ENCODE measurements at regions not wholly inside any gene's neighbourhood (a gene's known extent, or its start where the extent isn't known, plus 50 kb on each side); places are given as distances from the start of the nearest gene placed in this dataset.

DNA sequence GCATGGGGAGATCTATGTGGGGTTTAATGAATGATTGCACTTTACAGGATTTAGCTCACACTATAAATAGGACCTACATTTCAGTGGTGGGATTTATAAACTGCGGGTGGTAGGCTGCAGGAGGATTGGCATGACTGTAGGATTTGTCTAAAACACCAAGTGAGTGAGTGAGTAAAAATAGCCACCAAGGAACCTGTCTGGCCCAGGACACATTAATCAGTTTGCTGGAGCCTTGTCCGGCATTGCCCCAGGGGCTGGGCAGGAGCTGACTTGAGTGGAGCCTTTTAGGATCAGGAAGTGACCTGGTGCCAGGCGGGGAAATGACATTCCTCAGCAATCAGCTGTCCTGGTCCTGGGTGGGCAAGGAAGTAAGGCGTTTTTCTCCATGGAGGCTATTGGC, 193.9 kb upstream of the ADRA1D start:
- Mint-ChIP-seq H3K36me3 (ENCODE audit: insufficient read depth in 1 of 3, low read depth in 3 of 3) (peaks cover 0 to 8% (median 2%) of the 10 kb centered on the region in 3 experiments; a peak in 2 of 7 replicates), H3K4me3 (no peak overlapping the region), H3K9me3 (peaks cover 3 to 6% of the 10 kb centered on the region in 2 experiments; a peak in 4 of 5 replicates), H3K4me1 (no peaks in the 10 kb centered on the region), H3K27me3 (ENCODE audit: low read depth) (no peaks in the 10 kb centered on the region; the same call in 1 of the 2 replicates), H3K27ac (no peak overlapping the region; a peak in 1 of 7 replicates)
- no CpG with 5 or more reads among the region's 4 CpGs for WGBS (ENCODE audit: extremely low coverage, insufficient read length, low lambda C conversion rate)
- no peaks in the 10 kb centered on the region for H3K27me3 ChIP-seq (ENCODE audit: insufficient read depth, low read length)
- no peak overlapping the region for H3K56ac ChIP-seq (ENCODE audit: insufficient read length, low read depth, low read length)
- H3K4ac ChIP-seq (ENCODE audit: low read depth, low read length), result no peak overlapping the region
- no peak overlapping the region for H3K4me2 ChIP-seq (ENCODE audit: insufficient read depth, insufficient read length, low read length)
- H3K14ac ChIP-seq (ENCODE audit: insufficient read depth, low read length), result no peak overlapping the region
- H3K9ac ChIP-seq (ENCODE audit: extremely low read depth, insufficient read length, low read length), result no peak overlapping the region
- no peak overlapping the region for H4K5ac ChIP-seq (ENCODE audit: insufficient read length, low read depth, low read length)
- no peak overlapping the region for H2BK120ac ChIP-seq (ENCODE audit: low read depth, low read length, poor library complexity, severe bottlenecking)
- no peaks in the 10 kb centered on the region for H3K23me2 ChIP-seq (ENCODE audit: insufficient read length, low read depth, low read length, poor library complexity, severe bottlenecking)
- no peak overlapping the region for H2AK5ac ChIP-seq (ENCODE audit: insufficient read length, low read length)
- no peak overlapping the region for H2BK5ac ChIP-seq (ENCODE audit: insufficient read length, low read length)
- no peaks in the 10 kb centered on the region for H3K79me1 ChIP-seq (ENCODE audit: insufficient read depth, low read depth, low read length, poor library complexity, severe bottlenecking)
- H3K27ac ChIP-seq (ENCODE audit: insufficient read length, low read depth, low read length), result no peak overlapping the region
- 0 out of 2 replicates have a peak, but pooled peaks cover 3% of the 10 kb centered on the region for H3K4me1 ChIP-seq (ENCODE audit: insufficient read depth, low read length)
- no peak overlapping the region for H2AFZ ChIP-seq (ENCODE audit: low read length)
- H3K23ac ChIP-seq (ENCODE audit: insufficient read length, low read depth, low read length), result no peak overlapping the region
- H2BK20ac ChIP-seq (ENCODE audit: low read depth, low read length, poor library complexity, severe bottlenecking), result no peak overlapping the region
- TF ChIP-seq, protein P1, sequence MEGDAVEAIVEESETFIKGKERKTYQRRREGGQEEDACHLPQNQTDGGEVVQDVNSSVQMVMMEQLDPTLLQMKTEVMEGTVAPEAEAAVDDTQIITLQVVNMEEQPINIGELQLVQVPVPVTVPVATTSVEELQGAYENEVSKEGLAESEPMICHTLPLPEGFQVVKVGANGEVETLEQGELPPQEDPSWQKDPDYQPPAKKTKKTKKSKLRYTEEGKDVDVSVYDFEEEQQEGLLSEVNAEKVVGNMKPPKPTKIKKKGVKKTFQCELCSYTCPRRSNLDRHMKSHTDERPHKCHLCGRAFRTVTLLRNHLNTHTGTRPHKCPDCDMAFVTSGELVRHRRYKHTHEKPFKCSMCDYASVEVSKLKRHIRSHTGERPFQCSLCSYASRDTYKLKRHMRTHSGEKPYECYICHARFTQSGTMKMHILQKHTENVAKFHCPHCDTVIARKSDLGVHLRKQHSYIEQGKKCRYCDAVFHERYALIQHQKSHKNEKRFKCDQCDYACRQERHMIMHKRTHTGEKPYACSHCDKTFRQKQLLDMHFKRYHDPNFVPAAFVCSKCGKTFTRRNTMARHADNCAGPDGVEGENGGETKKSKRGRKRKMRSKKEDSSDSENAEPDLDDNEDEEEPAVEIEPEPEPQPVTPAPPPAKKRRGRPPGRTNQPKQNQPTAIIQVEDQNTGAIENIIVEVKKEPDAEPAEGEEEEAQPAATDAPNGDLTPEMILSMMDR (conservative IDR thresholded peaks at IDR 0.05), result no peak
- H4K20me1 ChIP-seq (ENCODE audit: control insufficient read depth, insufficient read depth, insufficient read length), result no peaks in the 10 kb centered on the region
- no peak overlapping the region for H2BK12ac ChIP-seq (ENCODE audit: insufficient read length, low read depth, low read length)
- H3K9me3 ChIP-seq (ENCODE audit: control insufficient read depth, low read depth, low read length), result no peaks in the 10 kb centered on the region
- no peak overlapping the region for H3K18ac ChIP-seq (ENCODE audit: insufficient read length, low read depth, low read length)
- H3T11ph ChIP-seq (ENCODE audit: low read length), result no peak overlapping the region
- no peak overlapping the region for H4K91ac ChIP-seq (ENCODE audit: insufficient read length, low read depth, low read length)
- no peak for DNase-seq
- H4K8ac ChIP-seq (replicated peaks; ENCODE audit: insufficient read length, low read depth, low read length), result no peak overlapping the region
- H3K79me2 ChIP-seq (ENCODE audit: insufficient read depth, low read length), result no peaks in the 10 kb centered on the region
- H2BK15ac ChIP-seq (ENCODE audit: low read depth, low read length), result no peak overlapping the region

All from H9 (cell line).